Endothelial cell (in vitro differentiated cells): ENCODE measurements at regions not wholly inside any gene's neighbourhood (a gene's known extent, or its start where the extent isn't known, plus 50 kb on each side); places are given as distances from the start of the nearest gene placed in this dataset.

Source experiments
- DNase-seq: peaks from one replicate; pipeline ENCODE4 v3.0.0; 2021; ENCODE audit warnings: low spot score
- H3K27ac Mint-ChIP-seq: one replicate; pipeline ENCODE4 v1.8.0; 2021; ENCODE audit warnings: mixed read lengths, inconsistent platforms; ENCODE audit not compliant: unreplicated experiment
- H3K27me3 Mint-ChIP-seq: one replicate; pipeline ENCODE4 v1.8.0; 2021; ENCODE audit warnings: mild to moderate bottlenecking, moderate library complexity, mixed read lengths, inconsistent platforms; ENCODE audit not compliant: unreplicated experiment
- H3K36me3 Mint-ChIP-seq: one replicate; pipeline ENCODE4 v1.8.0; 2021; ENCODE audit warnings: mild to moderate bottlenecking, low read depth, mixed read lengths, inconsistent platforms; ENCODE audit not compliant: unreplicated experiment
- H3K4me1 Mint-ChIP-seq: one replicate; pipeline ENCODE4 v1.8.0; 2021; ENCODE audit warnings: mild to moderate bottlenecking, mixed read lengths, inconsistent platforms; ENCODE audit not compliant: unreplicated experiment
- H3K4me3 Mint-ChIP-seq: one replicate; pipeline ENCODE4 v1.8.0; 2021; ENCODE audit warnings: mild to moderate bottlenecking, mixed read lengths, inconsistent platforms; ENCODE audit not compliant: unreplicated experiment
- H3K9me3 Mint-ChIP-seq: one replicate; pipeline ENCODE4 v1.8.0; 2021; ENCODE audit warnings: mixed read lengths, inconsistent platforms; ENCODE audit not compliant: unreplicated experiment
- TF ChIP-seq, protein P1 (sequence below): fragments of 200-600 bp; sonication (generic); IDR thresholded peaks from one replicate; pipeline ENCODE4 v1.5.0; 2021; ENCODE audit warnings: antibody characterized with exemption; ENCODE audit not compliant: unreplicated experiment

DNA sequence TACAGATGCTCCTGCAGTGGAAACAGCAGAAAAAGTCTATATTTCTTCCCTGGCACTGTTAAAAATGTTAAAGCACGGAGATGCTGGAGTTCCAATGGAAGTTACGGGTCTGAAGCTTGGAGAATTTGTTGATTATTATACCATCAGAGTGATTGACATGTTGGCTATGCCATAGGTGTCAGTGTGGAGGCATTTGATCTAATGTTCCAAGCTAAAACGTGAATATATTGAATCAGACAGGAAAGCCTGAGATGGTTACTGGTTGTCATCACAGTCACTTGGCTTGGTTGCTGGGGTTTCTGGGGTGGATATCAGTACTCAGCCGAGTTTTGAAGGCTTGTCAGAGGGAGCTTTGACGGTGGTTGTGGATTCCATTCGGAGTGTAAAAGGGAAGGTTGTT lies 262.9 kb upstream of the CNTNAP5 start:
- no peaks in the 10 kb centered on the region for H3K9me3 Mint-ChIP-seq
- no peaks in the 10 kb centered on the region for H3K36me3 Mint-ChIP-seq
- no peaks in the 10 kb centered on the region for H3K27me3 Mint-ChIP-seq
- H3K4me1 Mint-ChIP-seq, result no peaks in the 10 kb centered on the region
- DNase-seq, result no peak
- TF ChIP-seq, protein P1, sequence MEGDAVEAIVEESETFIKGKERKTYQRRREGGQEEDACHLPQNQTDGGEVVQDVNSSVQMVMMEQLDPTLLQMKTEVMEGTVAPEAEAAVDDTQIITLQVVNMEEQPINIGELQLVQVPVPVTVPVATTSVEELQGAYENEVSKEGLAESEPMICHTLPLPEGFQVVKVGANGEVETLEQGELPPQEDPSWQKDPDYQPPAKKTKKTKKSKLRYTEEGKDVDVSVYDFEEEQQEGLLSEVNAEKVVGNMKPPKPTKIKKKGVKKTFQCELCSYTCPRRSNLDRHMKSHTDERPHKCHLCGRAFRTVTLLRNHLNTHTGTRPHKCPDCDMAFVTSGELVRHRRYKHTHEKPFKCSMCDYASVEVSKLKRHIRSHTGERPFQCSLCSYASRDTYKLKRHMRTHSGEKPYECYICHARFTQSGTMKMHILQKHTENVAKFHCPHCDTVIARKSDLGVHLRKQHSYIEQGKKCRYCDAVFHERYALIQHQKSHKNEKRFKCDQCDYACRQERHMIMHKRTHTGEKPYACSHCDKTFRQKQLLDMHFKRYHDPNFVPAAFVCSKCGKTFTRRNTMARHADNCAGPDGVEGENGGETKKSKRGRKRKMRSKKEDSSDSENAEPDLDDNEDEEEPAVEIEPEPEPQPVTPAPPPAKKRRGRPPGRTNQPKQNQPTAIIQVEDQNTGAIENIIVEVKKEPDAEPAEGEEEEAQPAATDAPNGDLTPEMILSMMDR, result no peak
- H3K4me3 Mint-ChIP-seq, result no peak overlapping the region
- H3K27ac Mint-ChIP-seq, result no peak overlapping the region

DNA sequence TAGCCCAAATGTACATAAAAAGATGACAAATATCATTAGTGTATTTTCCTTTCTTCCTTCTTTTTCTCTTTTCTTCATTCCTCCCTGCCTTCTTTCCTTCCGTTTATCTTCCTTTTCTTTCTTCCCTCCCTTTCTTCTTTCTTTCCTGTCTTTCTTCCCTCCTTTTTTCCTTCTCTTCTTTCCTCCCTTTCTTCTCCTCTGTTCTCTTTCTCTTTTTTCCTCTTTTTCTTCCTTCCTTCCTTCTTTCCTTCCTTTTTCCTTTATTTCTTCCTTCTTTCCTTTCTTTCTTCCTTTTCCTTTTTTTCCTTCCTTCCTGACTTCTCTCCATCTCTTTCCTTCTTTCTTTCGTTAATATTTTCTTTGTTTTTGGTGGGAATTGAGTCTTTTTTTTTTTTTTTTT lies 256.9 kb upstream of the CNTNAP5 start:
- no peak overlapping the region for H3K4me3 Mint-ChIP-seq
- no peaks in the 10 kb centered on the region for H3K36me3 Mint-ChIP-seq
- no peaks in the 10 kb centered on the region for H3K27me3 Mint-ChIP-seq
- no peak overlapping the region for H3K27ac Mint-ChIP-seq
- no peaks in the 10 kb centered on the region for H3K9me3 Mint-ChIP-seq
- peaks cover 3% of the 10 kb centered on the region for H3K4me1 Mint-ChIP-seq
- DNase-seq, result no peak
- TF ChIP-seq, protein P1, result no peak

DNA sequence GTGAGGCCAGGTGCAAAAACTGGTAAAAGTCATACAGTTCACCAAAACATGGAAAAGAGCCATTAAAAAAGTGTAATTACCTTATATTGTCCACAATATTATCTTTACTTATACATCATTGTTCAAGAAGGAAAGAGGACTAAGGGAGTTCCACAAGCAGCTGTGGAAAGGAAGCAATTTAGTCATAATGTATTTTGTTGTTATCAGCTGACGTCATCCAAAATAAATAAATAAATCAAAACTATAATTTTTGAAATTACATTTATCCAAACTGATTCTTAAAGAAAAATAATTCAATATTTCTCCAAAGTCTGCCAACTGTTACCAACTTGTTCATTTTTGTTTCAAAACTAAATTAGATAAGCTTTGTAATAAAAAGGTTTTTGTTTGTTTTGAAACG lies 256.1 kb upstream of the CNTNAP5 start:
- TF ChIP-seq, protein P1, result no peak
- no peak overlapping the region for H3K4me3 Mint-ChIP-seq
- no peaks in the 10 kb centered on the region for H3K9me3 Mint-ChIP-seq
- no peak overlapping the region for H3K27ac Mint-ChIP-seq
- DNase-seq, result no peak
- H3K4me1 Mint-ChIP-seq, result peaks cover 3% of the 10 kb centered on the region
- H3K36me3 Mint-ChIP-seq, result no peaks in the 10 kb centered on the region
- H3K27me3 Mint-ChIP-seq, result no peaks in the 10 kb centered on the region

DNA sequence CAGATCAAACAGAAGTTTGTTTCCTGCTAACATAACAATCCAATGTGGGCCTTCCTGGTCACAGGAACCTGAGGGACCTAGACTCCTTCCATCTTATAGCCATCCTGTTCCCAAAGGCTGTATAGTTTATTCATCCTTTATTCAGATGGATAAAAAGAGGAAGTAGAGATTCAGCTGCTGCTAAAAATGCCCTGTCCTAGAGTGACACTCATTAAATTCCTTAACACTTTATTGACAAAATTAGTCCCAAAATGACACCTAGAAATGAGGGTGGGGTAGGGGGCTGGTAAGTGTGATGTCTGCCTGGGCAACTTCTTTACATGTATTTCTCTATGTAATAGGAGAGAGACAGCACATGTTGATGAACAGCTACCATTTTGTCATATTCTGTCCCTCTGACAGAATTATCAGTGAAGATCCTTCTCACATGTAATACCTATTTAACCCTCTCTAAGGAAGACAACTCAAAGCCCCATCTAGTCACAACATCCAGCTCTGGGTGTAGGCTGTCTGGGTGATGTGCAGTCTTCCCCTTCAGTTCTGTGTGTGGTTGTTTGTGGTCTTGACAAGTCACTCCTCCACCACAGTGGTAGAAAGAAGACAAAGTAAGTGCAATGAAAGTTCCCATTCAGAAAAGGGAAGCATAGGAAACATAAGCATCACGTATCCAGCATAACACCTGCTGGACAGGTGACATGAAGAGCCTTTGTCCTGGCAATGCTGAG lies 253.9 kb upstream of the CNTNAP5 start:
- no peaks in the 10 kb centered on the region for H3K36me3 Mint-ChIP-seq
- H3K4me1 Mint-ChIP-seq, result peaks cover 3% of the 10 kb centered on the region
- H3K9me3 Mint-ChIP-seq, result no peaks in the 10 kb centered on the region
- no peak overlapping the region for H3K4me3 Mint-ChIP-seq
- DNase-seq, result no peak
- H3K27ac Mint-ChIP-seq, result no peak overlapping the region
- TF ChIP-seq, protein P1, result no peak
- no peaks in the 10 kb centered on the region for H3K27me3 Mint-ChIP-seq

DNA sequence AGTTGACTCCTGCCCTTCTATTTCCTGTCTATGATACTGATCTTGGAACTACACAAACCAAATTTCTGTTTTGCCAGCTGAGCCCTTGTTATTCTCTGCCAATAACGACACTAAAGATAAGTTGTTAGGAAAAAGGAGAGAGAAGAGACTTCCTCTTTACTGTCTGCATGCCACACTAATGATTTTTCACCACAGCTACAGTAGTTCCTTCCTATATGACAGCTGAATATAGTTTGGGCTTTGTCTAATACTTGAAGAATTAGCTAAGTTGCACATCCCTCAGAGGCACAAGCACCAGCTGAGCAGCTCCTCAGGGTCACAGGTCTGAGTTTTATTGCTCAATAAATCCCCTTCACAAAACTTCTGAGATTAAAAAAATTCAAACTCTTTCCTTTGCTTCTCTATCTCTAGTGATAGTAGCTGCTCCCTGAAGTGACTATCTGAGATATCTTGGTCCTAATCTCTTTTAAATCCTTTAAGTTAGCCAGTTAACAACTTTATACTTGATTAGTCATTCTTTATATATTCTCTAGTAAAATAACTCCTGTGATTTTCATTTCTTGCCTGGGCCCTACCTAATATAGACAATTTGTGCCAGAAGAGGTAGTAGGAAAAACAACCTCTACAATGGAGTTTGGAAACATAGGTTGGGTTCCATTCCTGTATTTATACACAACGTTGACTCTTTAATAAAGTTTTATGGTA lies 253.0 kb upstream of the CNTNAP5 start:
- Mint-ChIP-seq H3K4me1 (peaks cover 3% of the 10 kb centered on the region), H3K27ac (no peak overlapping the region), H3K27me3 (no peaks in the 10 kb centered on the region), H3K9me3 (no peaks in the 10 kb centered on the region), H3K36me3 (no peaks in the 10 kb centered on the region), H3K4me3 (no peak overlapping the region)
- DNase-seq, result no peak
- TF ChIP-seq, protein P1, result no peak
